Erythroblast (primary cell): ENCODE measurements at regions not wholly inside any gene's neighbourhood (a gene's known extent, or its start where the extent isn't known, plus 50 kb on each side); places are given as distances from the start of the nearest gene placed in this dataset.

Experiments
- GATA1 ChIP-seq: IDR thresholded peaks from 2 replicates; pipeline ENCODE4 v1.6.1; 2011; ENCODE audit warnings: low read depth, mild to moderate bottlenecking, control low read depth, low read length, moderate library complexity
- POLR2A ChIP-seq: IDR thresholded peaks from 2 replicates; pipeline ENCODE4 v1.6.1; 2011; ENCODE audit warnings: mild to moderate bottlenecking, low read length

- TF ChIP-seq POLR2A (no peak), GATA1 (no peak)
Measured at GRCh38 chr2:117091041-117091837, 723.3 kb upstream of the DDX18 start.
